Psoas muscle (tissue), 7 donors: ENCODE measurements at regions not wholly inside any gene's neighbourhood (a gene's known extent, or its start where the extent isn't known, plus 50 kb on each side); places are given as distances from the start of the nearest gene placed in this dataset.

ENCODE experiments used
- ATAC-seq, 4 donors: fragments of 200-7000 bp; cut with Tn5 transposase; one replicate each; pipeline ENCODE4 v1.9.1; 2020; ENCODE audit warnings: moderate library complexity in 3 of 4, mild to moderate bottlenecking in 2 of 4
- DNase-seq, 2 donors: peaks; one replicate each; pipeline ENCODE4 v3.0.0-alpha.2; 2020
- H3K27ac ChIP-seq: fragments of 200-600 bp; one replicate; pipeline ENCODE4 v1.8.0; 2022
- H3K27me3 ChIP-seq, 3 donors: fragments of 200-600 bp in 1 of 3; one replicate each; pipeline versions ENCODE4 v1.6.1 to v1.8.0; 2013 to 2022; ENCODE audit warnings: low read length in 2 of 3, mild to moderate bottlenecking in 2 of 3, moderate library complexity in 1 of 3; ENCODE audit not compliant: insufficient read depth in 3 of 3
- H3K36me3 ChIP-seq, 2 donors: fragments of 200-600 bp in 1 of 2; one replicate each; pipeline versions ENCODE4 v1.6.1 to v1.8.0; 2013 to 2022; ENCODE audit warnings: low read depth in 1 of 2, mild to moderate bottlenecking in 1 of 2, moderate library complexity in 1 of 2; ENCODE audit not compliant: insufficient read depth in 1 of 2
- H3K4me1 ChIP-seq: fragments of 200-600 bp; one replicate; pipeline ENCODE4 v1.8.0; 2022
- H3K4me3 ChIP-seq: fragments of 200-600 bp; one replicate; pipeline ENCODE4 v1.8.0; 2022; ENCODE audit warnings: mild to moderate bottlenecking
- H3K9me3 ChIP-seq: fragments of 200-600 bp; one replicate; pipeline ENCODE4 v1.8.0; 2022
- WGBS, 3 donors: extraction: QIAGEN DNeasy Blood & Tissue Kit; methylation state at CpG; one replicate each; pipeline versions ENCODE4 v1.1.6 to v1.1.7; 2013; 5-methylcytosine and 5-hydroxymethylcytosine counted together
- intact Hi-C, 2 donors: fragments of 100-400 bp; cut with DNase I; formaldehyde crosslinking; loops; one replicate each; pipeline versions ENCODE4 v1.11.0 to v1.14.2; 2022
- TF ChIP-seq, protein P1 (sequence below): fragments of 200-600 bp; IDR thresholded peaks from one replicate; pipeline ENCODE4 v1.8.0; 2022; ENCODE audit warnings: antibody characterized with exemption
- donor health status: healthy with polysubstance abuse.
- donor health status: DM: no; HTN: no; CAD: no; lungs with moderate emphysema.
- donor health status: Bipolar disorder and iron deficiency.
- donor health status: healthy.
- donor health status: DM: yes; HTN: yes; CAD: no.
- donor health status: DM: no; HTN: no; CAD: no.
- donor health status: DM: yes; HTN: yes; CAD: no.

DNA sequence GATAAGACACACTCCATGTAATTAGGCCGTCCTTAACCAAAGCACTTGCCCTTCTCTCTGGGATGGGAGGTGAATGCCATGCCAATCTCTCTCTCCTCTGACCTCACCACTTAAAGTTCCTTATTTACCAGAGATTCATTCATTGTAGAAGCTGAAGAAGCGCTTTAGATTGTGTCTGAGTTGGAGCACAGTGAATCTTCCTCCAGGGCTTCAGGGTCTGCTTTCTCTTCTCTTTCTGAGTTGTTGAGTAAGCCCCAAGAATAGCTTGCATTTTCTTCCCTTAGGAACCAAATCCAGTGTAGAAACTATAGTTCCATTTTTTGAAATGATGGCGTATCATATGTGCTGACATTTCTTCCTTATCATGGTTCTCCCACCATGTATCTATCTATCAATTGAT, 104.5 kb upstream of the MAML3 start:
- no peak overlapping the region for H3K27ac ChIP-seq
- intact Hi-C loops = no loop called here
- WGBS, 3 donors = 96 to 97% (median 97%) methylated on average over 3 of the region's 3 CpGs
- TF ChIP-seq, protein P1, sequence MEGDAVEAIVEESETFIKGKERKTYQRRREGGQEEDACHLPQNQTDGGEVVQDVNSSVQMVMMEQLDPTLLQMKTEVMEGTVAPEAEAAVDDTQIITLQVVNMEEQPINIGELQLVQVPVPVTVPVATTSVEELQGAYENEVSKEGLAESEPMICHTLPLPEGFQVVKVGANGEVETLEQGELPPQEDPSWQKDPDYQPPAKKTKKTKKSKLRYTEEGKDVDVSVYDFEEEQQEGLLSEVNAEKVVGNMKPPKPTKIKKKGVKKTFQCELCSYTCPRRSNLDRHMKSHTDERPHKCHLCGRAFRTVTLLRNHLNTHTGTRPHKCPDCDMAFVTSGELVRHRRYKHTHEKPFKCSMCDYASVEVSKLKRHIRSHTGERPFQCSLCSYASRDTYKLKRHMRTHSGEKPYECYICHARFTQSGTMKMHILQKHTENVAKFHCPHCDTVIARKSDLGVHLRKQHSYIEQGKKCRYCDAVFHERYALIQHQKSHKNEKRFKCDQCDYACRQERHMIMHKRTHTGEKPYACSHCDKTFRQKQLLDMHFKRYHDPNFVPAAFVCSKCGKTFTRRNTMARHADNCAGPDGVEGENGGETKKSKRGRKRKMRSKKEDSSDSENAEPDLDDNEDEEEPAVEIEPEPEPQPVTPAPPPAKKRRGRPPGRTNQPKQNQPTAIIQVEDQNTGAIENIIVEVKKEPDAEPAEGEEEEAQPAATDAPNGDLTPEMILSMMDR = no peak
- H3K4me1 ChIP-seq = peaks cover 13% of the 10 kb centered on the region
- H3K27me3 ChIP-seq = no peaks in the 10 kb centered on the region
- DNase-seq (no peak), ATAC-seq (no peak)
- no peaks in the 10 kb centered on the region for H3K9me3 ChIP-seq
- no peaks in the 10 kb centered on the region for H3K36me3 ChIP-seq
- no peak overlapping the region for H3K4me3 ChIP-seq

DNA sequence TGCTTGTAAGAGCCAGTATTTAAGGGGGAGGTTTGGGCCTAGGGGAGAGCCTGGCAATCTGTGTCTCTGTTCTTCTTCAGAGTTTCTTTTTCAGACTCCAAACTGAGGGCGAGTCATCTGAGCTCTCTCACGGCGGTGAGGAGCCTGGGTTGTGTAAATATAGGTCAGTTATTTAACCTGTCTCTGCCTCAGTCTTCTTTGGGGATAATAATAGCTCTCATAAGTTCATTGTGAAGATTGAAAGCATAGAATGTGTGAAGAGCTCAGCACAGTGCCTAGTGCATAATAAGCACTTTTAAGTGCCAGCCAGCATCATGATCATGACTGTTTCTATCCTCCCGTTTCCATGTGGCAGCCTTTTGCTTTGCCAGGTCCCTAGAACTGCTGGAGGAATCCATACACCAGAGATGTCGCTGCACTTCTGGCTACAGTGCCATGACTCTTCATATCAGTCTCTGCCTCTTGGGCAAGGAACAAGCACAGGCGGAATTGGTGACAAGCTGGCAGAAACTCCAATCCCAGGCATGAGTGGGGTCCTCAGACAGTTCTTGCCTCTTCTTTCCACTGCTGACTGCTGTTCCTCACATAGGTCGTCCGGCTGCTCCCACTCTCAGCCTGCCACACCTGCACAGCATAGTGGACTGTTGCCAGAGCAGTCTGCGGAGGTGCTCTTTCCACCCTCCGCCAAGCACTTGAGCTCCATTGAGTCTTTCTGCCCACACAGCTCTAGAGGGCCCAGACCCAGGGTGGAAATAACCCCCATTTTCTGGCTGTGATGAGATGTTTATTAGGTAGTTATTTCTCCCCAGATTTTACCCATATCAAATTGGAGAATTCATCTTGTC, 103.7 kb upstream of the MAML3 start:
- Histone ChIP-seq H3K27me3 (no peaks in the 10 kb centered on the region), H3K27ac (peak overlapping the region; percentile 68), H3K36me3 (no peaks in the 10 kb centered on the region), H3K4me1 (peaks cover 13% of the 10 kb centered on the region), H3K4me3 (no peak overlapping the region), H3K9me3 (no peaks in the 10 kb centered on the region)
- DNase-seq (peak in 1 of 2 donors; percentile 39), ATAC-seq (peak; percentile 6 to 75 (median 65))
- intact Hi-C loops = no loop called here
- TF ChIP-seq, protein P1 = no peak
- 50 to 64% (median 51%) methylated on average over 10 of the region's 10 CpGs for WGBS, 3 donors

DNA sequence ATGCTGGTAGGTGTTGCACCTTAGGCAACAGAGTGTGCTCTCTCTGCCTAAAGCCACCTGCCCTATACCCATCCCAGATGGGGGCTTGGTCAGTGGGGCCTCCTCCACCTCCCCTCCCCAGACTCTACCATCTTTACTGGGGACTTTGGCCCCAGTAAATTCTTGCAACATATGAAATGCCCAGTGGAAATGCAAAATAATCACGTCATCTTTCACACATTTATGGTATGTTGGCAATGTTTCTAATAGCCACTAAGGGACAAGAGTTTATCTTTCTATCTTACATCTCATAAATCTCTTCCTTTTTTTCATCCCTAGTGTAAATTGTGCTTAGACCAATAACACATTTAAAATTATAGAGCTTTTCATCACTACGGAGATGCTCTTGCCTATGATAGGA, 103.0 kb upstream of the MAML3 start:
- Histone ChIP-seq H3K36me3 (no peaks in the 10 kb centered on the region), H3K9me3 (no peaks in the 10 kb centered on the region), H3K4me3 (no peak overlapping the region), H3K27me3 (no peaks in the 10 kb centered on the region), H3K4me1 (peaks cover 18% of the 10 kb centered on the region), H3K27ac (peak overlapping the region; percentile 68)
- WGBS, 3 donors = 58 to 69% (median 68%) methylated on average over 2 of the region's 2 CpGs
- DNase-seq (no peak), ATAC-seq (no peak)
- intact Hi-C loops = no loop called here
- TF ChIP-seq, protein P1 = no peak

DNA sequence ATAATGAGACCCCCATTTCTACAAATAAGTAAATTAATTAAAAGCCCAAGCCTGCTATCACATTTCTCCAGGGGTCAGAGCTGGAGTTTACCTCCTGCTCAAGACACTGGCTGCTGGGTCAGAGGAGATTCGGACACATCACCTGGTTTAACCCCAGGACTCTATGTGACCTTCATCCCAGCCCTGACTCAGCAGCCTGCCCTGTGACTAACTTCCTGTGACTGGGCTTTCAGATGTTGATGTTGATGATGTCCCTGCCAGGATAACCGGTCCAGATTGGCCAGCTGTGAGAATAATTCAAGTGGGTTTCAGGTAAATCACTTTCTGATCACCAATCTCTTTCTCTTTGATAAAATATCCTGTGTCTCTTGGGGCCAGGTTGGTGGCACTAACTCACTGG, 102.4 kb upstream of the MAML3 start:
- DNase-seq (no peak), ATAC-seq (no peak)
- no peaks in the 10 kb centered on the region for H3K9me3 ChIP-seq
- no peak overlapping the region for H3K4me3 ChIP-seq
- H3K27ac ChIP-seq = peak overlapping the region; percentile 37
- peaks cover 18% of the 10 kb centered on the region for H3K4me1 ChIP-seq
- TF ChIP-seq, protein P1 = no peak
- intact Hi-C loops = no loop called here
- 36 to 66% (median 49%) methylated on average over 2 of the region's 2 CpGs for WGBS, 3 donors
- no peaks in the 10 kb centered on the region for H3K36me3 ChIP-seq
- H3K27me3 ChIP-seq = no peaks in the 10 kb centered on the region
